GM21423 (cell line): ENCODE measurements at regions not wholly inside any gene's neighbourhood (a gene's known extent, or its start where the extent isn't known, plus 50 kb on each side); places are given as distances from the start of the nearest gene placed in this dataset.

Source experiments
- ATAC-seq: cut with Tn5 transposase; IDR thresholded peaks from one replicate; pipeline ENCODE4 v1.9.1; 2021; ENCODE audit warnings: mild to moderate bottlenecking, moderate library complexity; ENCODE audit not compliant: unreplicated experiment

GRCh38 chr5:124252191-124252638 is 494.2 kb downstream of the ZNF608 start:
- no peak for ATAC-seq

- no peak for ATAC-seq
Measured at GRCh38 chr5:124245276-124245675, 501.2 kb downstream of the ZNF608 start.

- ATAC-seq: no peak
Measured at GRCh38 chr5:124240732-124241131, 505.7 kb downstream of the ZNF608 start.

- no peak for ATAC-seq
Measured at GRCh38 chr5:124239572-124239971, 506.9 kb downstream of the ZNF608 start.

- no peak for ATAC-seq
Measured at GRCh38 chr5:124238350-124238749, 508.1 kb downstream of the ZNF608 start.

GRCh38 chr5:124237206-124237695 is 509.2 kb downstream of the ZNF608 start:
- no peak for ATAC-seq

- ATAC-seq: no peak
Measured at GRCh38 chr5:124236361-124237205, 509.9 kb downstream of the ZNF608 start.

GRCh38 chr5:124235576-124235975 is 510.9 kb downstream of the ZNF608 start:
- ATAC-seq: no peak

GRCh38 chr5:124234770-124235562 is 511.5 kb downstream of the ZNF608 start:
- ATAC-seq: no peak

- no peak for ATAC-seq
Measured at GRCh38 chr5:124234022-124234769, 512.2 kb downstream of the ZNF608 start.

GRCh38 chr5:124232515-124232914 is 513.9 kb downstream of the ZNF608 start:
- ATAC-seq: no peak

- ATAC-seq: no peak
Measured at GRCh38 chr5:124231802-124232201, 514.6 kb downstream of the ZNF608 start.

GRCh38 chr5:124231230-124231629 is 515.2 kb downstream of the ZNF608 start:
- ATAC-seq: no peak

- ATAC-seq: no peak
Measured at GRCh38 chr5:124230456-124230855, 516.0 kb downstream of the ZNF608 start.

- ATAC-seq: no peak
Measured at GRCh38 chr5:124229352-124229751, 517.1 kb downstream of the ZNF608 start.

- no peak for ATAC-seq
Measured at GRCh38 chr5:124227914-124228313, 518.5 kb downstream of the ZNF608 start.

- ATAC-seq: no peak
Measured at GRCh38 chr5:124220418-124220817, 526.0 kb downstream of the ZNF608 start.

GRCh38 chr5:124212934-124213333 is 533.5 kb downstream of the ZNF608 start:
- ATAC-seq: no peak

- no peak for ATAC-seq
Measured at GRCh38 chr5:124210111-124210910, 536.1 kb downstream of the ZNF608 start.

GRCh38 chr5:124207118-124207517 is 539.3 kb downstream of the ZNF608 start:
- no peak for ATAC-seq
